ENCODE measurements at regions not wholly inside any gene's neighbourhood (a gene's known extent, or its start where the extent isn't known, plus 50 kb on each side); places are given as distances from the start of the nearest gene placed in this dataset.

DNA sequence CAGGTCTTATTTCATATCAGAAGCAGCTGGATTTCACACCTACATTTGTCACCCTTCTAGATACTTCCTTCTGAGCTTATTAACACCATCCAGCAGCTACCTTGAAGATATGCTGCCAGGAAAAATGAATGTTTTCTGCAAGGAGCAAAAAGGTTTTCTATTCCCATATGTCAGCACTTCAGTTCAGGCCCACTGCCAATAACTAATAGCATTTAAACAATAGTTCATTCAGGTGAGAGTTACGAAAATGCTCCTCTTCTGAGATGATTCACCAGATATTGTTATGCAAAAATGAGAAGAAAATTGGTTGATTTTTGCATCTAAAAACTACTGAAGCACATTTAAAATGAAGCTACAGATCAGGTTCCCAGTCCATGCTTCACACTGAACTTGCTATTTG is 56.4 kb upstream of the ISL1 start:
- TF ChIP-seq, protein P1, sequence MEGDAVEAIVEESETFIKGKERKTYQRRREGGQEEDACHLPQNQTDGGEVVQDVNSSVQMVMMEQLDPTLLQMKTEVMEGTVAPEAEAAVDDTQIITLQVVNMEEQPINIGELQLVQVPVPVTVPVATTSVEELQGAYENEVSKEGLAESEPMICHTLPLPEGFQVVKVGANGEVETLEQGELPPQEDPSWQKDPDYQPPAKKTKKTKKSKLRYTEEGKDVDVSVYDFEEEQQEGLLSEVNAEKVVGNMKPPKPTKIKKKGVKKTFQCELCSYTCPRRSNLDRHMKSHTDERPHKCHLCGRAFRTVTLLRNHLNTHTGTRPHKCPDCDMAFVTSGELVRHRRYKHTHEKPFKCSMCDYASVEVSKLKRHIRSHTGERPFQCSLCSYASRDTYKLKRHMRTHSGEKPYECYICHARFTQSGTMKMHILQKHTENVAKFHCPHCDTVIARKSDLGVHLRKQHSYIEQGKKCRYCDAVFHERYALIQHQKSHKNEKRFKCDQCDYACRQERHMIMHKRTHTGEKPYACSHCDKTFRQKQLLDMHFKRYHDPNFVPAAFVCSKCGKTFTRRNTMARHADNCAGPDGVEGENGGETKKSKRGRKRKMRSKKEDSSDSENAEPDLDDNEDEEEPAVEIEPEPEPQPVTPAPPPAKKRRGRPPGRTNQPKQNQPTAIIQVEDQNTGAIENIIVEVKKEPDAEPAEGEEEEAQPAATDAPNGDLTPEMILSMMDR (conservative IDR thresholded peaks at IDR 0.05) = no peak

More for the DNA sequence above, 56.4 kb upstream of the ISL1 start:
- Histone ChIP-seq H2BK20ac (ENCODE audit: low read depth, low read length, poor library complexity, severe bottlenecking) (no peak overlapping the region), H3K23me2 (ENCODE audit: insufficient read length, low read depth, low read length, poor library complexity, severe bottlenecking) (no peaks in the 10 kb centered on the region), H2BK120ac (ENCODE audit: low read depth, low read length, poor library complexity, severe bottlenecking) (no peak overlapping the region), H2BK15ac (ENCODE audit: low read depth, low read length) (no peak overlapping the region), H2BK12ac (ENCODE audit: insufficient read length, low read depth, low read length) (no peak overlapping the region), H2AFZ (ENCODE audit: low read length) (no peak overlapping the region), H3T11ph (ENCODE audit: low read length) (no peak overlapping the region), H3K4ac (ENCODE audit: low read depth, low read length) (no peak overlapping the region), H3K79me1 (ENCODE audit: insufficient read depth, low read depth, low read length, poor library complexity, severe bottlenecking) (no peaks in the 10 kb centered on the region), H3K56ac (ENCODE audit: insufficient read length, low read depth, low read length) (no peak overlapping the region), H3K14ac (ENCODE audit: insufficient read depth, low read length) (no peak overlapping the region), H4K5ac (ENCODE audit: insufficient read length, low read depth, low read length) (no peak overlapping the region), H3K27me3 (ENCODE audit: insufficient read depth, low read length) (no peaks in the 10 kb centered on the region), H2AK5ac (ENCODE audit: insufficient read length, low read length) (no peak overlapping the region), H4K20me1 (ENCODE audit: control insufficient read depth, insufficient read depth, insufficient read length) (no peaks in the 10 kb centered on the region), H3K9me3 (ENCODE audit: control insufficient read depth, low read depth, low read length) (no peaks in the 10 kb centered on the region), H2BK5ac (ENCODE audit: insufficient read length, low read length) (no peak overlapping the region), H4K91ac (ENCODE audit: insufficient read length, low read depth, low read length) (no peak overlapping the region), H3K9ac (ENCODE audit: extremely low read depth, insufficient read length, low read length) (no peak overlapping the region), H3K4me1 (ENCODE audit: insufficient read depth, low read length) (0 out of 2 replicates have a peak, but pooled peaks cover 2% of the 10 kb centered on the region), H3K4me2 (ENCODE audit: insufficient read depth, insufficient read length, low read length) (no peak overlapping the region), H3K27ac (ENCODE audit: insufficient read length, low read depth, low read length) (no peak overlapping the region), H3K79me2 (ENCODE audit: insufficient read depth, low read length) (no peaks in the 10 kb centered on the region), H3K18ac (ENCODE audit: insufficient read length, low read depth, low read length) (no peak overlapping the region), H3K23ac (ENCODE audit: insufficient read length, low read depth, low read length) (no peak overlapping the region), H4K8ac (replicated peaks; ENCODE audit: insufficient read length, low read depth, low read length) (no peak overlapping the region)
- Mint-ChIP-seq H3K36me3 (ENCODE audit: insufficient read depth in 1 of 3, low read depth in 3 of 3) (no peaks in the 10 kb centered on the region), H3K4me3 (no peak overlapping the region), H3K27ac (no peak overlapping the region), H3K9me3 (no peaks in the 10 kb centered on the region; a peak in 1 of 5 replicates), H3K27me3 (ENCODE audit: low read depth) (no peaks in the 10 kb centered on the region), H3K4me1 (peaks cover 8 to 10% of the 10 kb centered on the region in 2 experiments)
- no peak for DNase-seq
- WGBS (ENCODE audit: extremely low coverage, insufficient read length, low lambda C conversion rate) = no CpG with 5 or more reads among the region's 1 CpG
